ENCODE measurements at regions not wholly inside any gene's neighbourhood (a gene's known extent, or its start where the extent isn't known, plus 50 kb on each side); places are given as distances from the start of the nearest gene placed in this dataset.

DNA sequence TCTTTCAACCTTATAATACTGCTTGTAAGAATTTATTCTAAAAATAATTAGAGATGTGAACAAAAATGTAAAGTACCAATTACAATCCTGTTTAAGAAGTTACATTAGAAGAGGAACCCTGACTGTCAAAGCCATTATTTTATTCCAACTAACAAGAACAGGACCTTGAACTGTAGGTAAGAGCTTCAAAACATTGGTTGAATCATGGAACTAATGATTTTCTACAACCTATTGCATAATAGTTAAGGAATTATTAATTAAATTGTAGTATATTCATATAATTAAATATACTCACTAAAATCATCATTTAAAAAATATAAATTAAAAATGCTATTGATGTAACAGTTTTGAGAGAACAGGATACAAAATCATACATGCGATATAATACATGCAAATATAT is 649.4 kb upstream of the KIRREL3 start:
- intact Hi-C loops (cut with DNase I), result no loop called here
- ATAC-seq (no peak), DNase-seq (no peak)
- no peak overlapping the region for H3K27ac ChIP-seq
- no peaks in the 10 kb centered on the region for H3K36me3 ChIP-seq
- H3K27me3 ChIP-seq, result no peaks in the 10 kb centered on the region
- no peaks in the 10 kb centered on the region for H3K9me3 ChIP-seq
- H3K4me1 ChIP-seq, result no peaks in the 10 kb centered on the region
- no peak overlapping the region for H3K4me3 ChIP-seq
- no peak for TF ChIP-seq CTCF (IDR thresholded peaks at IDR 0.05)

GRCh38 chr11:127649071-127649470 is 648.5 kb upstream of the KIRREL3 start:
- Histone ChIP-seq H3K9me3 (no peaks in the 10 kb centered on the region), H3K36me3 (no peaks in the 10 kb centered on the region), H3K4me3 (no peak overlapping the region), H3K27ac (no peak overlapping the region), H3K27me3 (no peaks in the 10 kb centered on the region), H3K4me1 (no peaks in the 10 kb centered on the region)
- DNase-seq (no peak), ATAC-seq (no peak)
- intact Hi-C loops (cut with DNase I), result no loop called here
- no peak for TF ChIP-seq CTCF (IDR thresholded peaks at IDR 0.05)

DNA sequence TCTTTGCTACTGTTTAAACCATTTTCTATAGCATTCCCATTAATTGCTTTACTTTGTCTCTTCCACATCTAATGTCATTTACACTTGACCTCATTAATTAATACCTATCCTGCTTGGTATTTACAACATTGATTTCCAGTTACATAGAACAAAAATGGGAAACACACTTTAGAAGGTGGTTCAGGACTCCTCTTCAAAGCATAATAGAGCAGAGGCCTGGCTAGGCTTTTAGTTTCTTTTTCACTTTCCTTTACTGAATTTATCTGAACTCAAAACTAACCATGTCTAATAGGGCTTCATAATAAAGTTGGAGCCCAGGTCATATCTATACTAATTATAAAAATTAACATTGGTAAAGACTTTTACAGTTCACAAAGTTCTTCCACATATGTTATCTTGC is 648.0 kb upstream of the KIRREL3 start:
- Histone ChIP-seq H3K4me3 (no peak overlapping the region), H3K27ac (no peak overlapping the region)
- intact Hi-C loops (cut with DNase I), result no loop called here

GRCh38 chr11:127644366-127644765 is 643.8 kb upstream of the KIRREL3 start:
- Histone ChIP-seq H3K36me3 (no peaks in the 10 kb centered on the region), H3K27me3 (no peaks in the 10 kb centered on the region), H3K4me3 (no peak overlapping the region), H3K27ac (no peak overlapping the region), H3K4me1 (no peaks in the 10 kb centered on the region), H3K9me3 (no peaks in the 10 kb centered on the region)
- ATAC-seq, result no peak
- no peak for TF ChIP-seq CTCF (IDR thresholded peaks at IDR 0.05)
- intact Hi-C loops (cut with DNase I), result no loop called here
- no peak for DNase-seq

More for the DNA sequence above, 648.0 kb upstream of the KIRREL3 start:
- no peaks in the 10 kb centered on the region for H3K9me3 ChIP-seq
- TF ChIP-seq CTCF (IDR thresholded peaks at IDR 0.05), result no peak
- H3K4me1 ChIP-seq, result no peaks in the 10 kb centered on the region
- DNase-seq (no peak), ATAC-seq (no peak)
- H3K27me3 ChIP-seq, result no peaks in the 10 kb centered on the region
- no peaks in the 10 kb centered on the region for H3K36me3 ChIP-seq

- H3K4me3 ChIP-seq, result no peak overlapping the region
Observed at GRCh38 chr11:127643268-127644058, 642.9 kb upstream of the KIRREL3 start.

More at GRCh38 chr11:127643268-127644058, 642.9 kb upstream of the KIRREL3 start:
- intact Hi-C loops (cut with DNase I), result no loop called here
- Histone ChIP-seq H3K9me3 (no peaks in the 10 kb centered on the region), H3K27ac (no peak overlapping the region), H3K27me3 (no peaks in the 10 kb centered on the region), H3K36me3 (no peaks in the 10 kb centered on the region), H3K4me1 (no peaks in the 10 kb centered on the region)
- DNase-seq, result no peak
- ATAC-seq, result no peak
- TF ChIP-seq CTCF (IDR thresholded peaks at IDR 0.05), result no peak
